ENCODE measurements at regions not wholly inside any gene's neighbourhood (a gene's known extent, or its start where the extent isn't known, plus 50 kb on each side); places are given as distances from the start of the nearest gene placed in this dataset.

GRCh38 chr15:29972051-29972450, 110.7 kb upstream of the GOLGA8J start:
- TF ChIP-seq CTCF (IDR thresholded peaks at IDR 0.05 in 4 of 5, conservative IDR thresholded peaks at IDR 0.05 in 1 of 5) (no peak), POLR2A (IDR thresholded peaks at IDR 0.05) (no peak)
